GM12873 (cell line): ENCODE measurements at regions not wholly inside any gene's neighbourhood (a gene's known extent, or its start where the extent isn't known, plus 50 kb on each side); places are given as distances from the start of the nearest gene placed in this dataset.

Experiments used
- TF ChIP-seq, protein P1 (sequence below): IDR thresholded peaks from 2 replicates; pipeline ENCODE4 v1.5.1; 2012; ENCODE audit warnings: low read depth, mild to moderate bottlenecking, moderate library complexity, low read length, control low read depth; ENCODE audit not compliant: insufficient read depth; ENCODE audit errors: missing control alignments

DNA sequence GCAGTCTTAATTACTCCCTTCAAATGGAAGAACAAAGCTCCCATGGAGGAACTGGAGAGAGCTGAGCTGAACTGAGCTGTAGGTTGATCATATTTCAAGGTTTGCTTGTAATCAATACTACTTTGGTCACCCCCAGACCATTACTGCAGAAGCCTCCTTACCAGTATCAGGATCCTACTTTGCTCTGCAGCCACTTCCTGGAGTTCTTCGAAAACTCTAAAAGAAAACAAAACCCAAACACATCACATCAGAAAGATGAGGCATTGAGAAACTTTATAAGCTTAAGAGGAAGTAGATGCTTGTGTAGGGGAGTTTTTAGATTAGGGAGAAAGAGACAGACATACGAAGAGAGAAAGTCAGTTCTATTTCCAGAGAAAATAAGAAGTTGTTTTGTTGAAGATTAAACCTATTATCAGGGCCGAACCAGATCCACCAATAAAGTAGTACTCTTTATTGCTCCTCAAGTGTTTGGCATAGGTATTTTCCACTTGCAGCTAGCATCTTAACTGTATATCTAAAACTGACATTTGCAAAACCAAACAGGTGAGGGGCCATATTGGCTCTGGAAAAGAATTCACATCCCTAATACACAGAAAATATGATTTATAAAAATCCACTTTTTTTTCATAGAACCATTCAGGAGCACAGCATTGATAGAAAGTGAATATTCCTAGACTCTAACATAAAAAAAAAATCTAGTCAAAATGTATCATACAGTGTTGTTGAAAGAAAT is 166.9 kb upstream of the KLF7 start:
- TF ChIP-seq, protein P1, sequence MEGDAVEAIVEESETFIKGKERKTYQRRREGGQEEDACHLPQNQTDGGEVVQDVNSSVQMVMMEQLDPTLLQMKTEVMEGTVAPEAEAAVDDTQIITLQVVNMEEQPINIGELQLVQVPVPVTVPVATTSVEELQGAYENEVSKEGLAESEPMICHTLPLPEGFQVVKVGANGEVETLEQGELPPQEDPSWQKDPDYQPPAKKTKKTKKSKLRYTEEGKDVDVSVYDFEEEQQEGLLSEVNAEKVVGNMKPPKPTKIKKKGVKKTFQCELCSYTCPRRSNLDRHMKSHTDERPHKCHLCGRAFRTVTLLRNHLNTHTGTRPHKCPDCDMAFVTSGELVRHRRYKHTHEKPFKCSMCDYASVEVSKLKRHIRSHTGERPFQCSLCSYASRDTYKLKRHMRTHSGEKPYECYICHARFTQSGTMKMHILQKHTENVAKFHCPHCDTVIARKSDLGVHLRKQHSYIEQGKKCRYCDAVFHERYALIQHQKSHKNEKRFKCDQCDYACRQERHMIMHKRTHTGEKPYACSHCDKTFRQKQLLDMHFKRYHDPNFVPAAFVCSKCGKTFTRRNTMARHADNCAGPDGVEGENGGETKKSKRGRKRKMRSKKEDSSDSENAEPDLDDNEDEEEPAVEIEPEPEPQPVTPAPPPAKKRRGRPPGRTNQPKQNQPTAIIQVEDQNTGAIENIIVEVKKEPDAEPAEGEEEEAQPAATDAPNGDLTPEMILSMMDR, result no peak

DNA sequence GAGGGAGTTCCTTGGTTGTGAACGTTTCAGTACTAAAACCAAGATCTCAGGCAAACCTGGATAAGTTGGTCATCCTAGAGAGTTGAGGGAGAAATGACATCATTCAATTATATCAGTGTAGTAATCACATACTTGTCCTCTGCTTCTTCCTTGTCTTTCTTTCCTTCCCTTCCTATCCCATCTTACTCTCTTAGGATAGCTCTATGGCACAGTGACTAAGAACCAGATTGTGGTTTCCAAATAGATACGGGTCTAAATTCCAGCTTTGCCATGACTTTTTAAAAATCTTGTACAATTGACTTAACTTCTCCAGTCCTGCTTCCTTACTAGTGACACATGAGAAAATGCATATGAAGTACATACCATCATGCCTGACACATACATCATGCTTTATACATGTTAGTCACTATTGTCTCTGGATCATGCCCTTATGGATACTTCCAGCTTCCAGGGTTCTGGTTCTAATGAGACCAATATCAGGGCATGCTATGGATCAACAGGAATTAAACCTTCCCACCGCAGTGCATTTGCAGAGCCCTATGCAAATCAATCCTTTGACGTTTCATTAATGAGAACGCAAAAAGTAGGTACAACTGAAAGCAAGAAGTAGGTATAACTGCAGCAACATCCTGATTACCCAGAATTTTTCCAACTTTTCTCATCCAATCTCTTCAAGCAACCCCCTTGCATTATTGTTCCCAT is 168.0 kb upstream of the KLF7 start:
- TF ChIP-seq, protein P1, result no peak

DNA sequence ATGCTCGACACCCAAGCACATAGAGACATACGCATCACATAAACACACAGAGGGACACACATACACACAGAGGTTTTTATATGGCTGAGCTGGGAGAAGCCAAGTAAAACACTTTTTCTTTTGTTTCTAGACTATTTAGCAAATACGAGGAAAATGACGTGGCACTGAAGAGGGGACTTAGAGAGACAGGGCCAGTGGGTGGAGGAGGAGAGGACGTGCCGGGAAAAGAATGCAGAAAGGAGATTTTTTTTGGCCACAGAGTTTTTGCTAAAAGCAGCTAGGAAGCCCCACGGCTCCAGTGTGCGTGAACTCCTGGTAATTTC is 168.5 kb upstream of the KLF7 start:
- TF ChIP-seq, protein P1, result no peak

DNA sequence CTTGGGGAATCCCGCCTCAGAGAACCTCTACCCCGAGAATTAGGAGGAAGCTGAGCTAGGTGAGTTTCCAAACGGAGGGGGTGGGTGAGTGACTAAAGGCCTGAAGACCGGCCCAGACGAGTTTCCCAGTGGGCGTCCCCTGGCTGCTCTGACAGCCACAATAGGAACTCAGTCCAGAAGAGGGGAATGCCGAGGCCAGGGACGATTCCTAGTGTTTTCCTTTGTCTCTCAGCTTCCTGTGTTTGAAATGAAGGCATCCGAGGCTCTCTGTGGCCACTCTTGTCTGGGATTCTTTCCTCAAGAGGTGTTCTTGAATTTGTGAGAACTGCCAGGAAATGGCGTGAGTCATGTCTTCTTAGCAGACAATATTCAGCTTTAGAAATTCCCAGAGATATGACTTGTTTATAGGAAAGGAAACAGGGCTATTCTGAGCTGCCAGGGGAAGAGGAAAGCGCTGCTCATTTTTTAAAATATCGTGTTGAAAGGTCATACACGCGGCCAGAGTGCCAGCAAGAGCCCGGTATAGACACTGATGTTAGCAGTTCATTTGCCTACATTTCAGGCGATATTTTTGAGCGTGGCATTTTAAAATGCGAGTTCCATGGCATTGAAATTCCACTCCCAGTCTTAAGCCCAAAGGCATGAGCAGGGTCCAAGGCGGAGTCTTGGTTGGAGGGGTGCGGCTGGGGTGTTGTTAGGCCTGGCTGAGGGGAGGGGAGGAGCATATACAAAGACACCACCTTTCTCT is 169.1 kb upstream of the KLF7 start:
- TF ChIP-seq, protein P1, result no peak

DNA sequence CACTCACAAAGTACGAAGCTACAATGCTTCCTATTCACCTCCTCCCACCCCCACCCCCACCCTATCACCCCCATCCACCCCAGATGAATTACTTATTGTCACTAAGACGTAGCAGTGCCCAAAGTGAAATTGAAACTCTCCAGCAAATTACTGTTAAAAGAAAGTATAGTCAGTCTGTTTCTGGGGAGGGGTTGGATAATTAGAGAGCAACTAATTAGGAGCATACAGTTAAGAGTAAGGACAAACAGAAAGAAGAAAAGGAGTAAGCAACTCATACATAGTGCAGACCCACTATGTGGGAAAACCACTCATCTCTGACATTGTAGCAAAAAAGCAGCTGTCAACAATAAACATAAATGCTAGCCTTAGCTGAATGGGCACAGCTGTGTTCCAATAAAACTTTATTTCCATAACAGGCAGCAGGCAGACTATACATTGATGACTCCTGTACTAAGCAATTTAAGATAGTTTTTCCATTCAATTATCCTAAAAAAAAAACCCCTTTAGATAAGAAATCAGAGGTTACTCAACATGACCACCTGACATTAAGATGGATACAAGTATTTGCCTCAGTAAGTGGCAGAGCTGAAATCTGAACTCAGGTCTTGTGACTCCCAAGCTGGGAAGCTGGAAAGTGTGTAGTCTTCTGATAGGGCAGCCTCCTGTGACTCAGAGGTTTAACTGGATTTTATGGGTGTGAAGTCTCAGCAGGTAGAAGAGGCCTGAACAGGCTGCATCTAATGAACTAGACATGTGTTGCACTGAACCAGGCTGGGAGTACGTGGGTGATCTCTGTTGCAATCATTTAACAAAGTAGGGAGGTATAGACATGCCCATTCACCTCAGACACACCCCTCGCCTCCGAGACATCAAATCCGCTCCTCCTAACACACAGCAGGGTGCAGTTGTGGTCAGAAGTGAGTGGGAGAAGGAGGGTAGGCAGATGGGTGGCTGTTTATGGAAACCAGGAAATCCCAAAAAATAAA is 171.8 kb upstream of the KLF7 start:
- TF ChIP-seq, protein P1, result no peak

DNA sequence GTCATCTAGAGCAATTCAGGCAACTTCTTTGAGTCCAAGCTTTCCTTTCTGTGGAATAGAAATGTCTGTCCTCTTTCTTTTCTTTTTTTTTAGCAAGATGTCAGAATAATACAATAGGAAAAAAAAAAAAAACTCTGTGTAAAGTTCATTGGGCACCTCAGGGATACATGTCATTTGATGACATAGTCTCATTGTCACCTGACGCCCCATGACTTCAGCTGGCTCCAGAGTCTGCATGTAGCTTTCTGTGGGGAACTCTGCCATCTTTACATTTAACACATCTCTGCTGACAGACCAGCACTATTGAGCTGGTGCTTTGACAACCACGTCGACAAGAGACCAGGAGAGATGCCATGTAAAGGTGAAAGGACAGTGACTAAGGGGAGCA is 172.5 kb upstream of the KLF7 start:
- TF ChIP-seq, protein P1, result no peak
